ENCODE measurements at regions not wholly inside any gene's neighbourhood (a gene's known extent, or its start where the extent isn't known, plus 50 kb on each side); places are given as distances from the start of the nearest gene placed in this dataset.

GRCh38 chr7:152975076-152975475 lies 215.5 kb downstream of the ACTR3B start:
- TF ChIP-seq EZH2 (IDR thresholded peaks at IDR 0.05; ENCODE audit: insufficient read depth, poor library complexity, severe bottlenecking): no peak
- no peak for TF ChIP-seq EZH2phosphoT487 (IDR thresholded peaks at IDR 0.05; ENCODE audit: insufficient read depth, low read depth)
